ENCODE measurements at regions not wholly inside any gene's neighbourhood (a gene's known extent, or its start where the extent isn't known, plus 50 kb on each side); places are given as distances from the start of the nearest gene placed in this dataset.
A peak's percentile ranks its signal among the peaks of the same experiment; 100 is the strongest.
"Not testable (repeated sequence)": the region's sequence is repeated elsewhere in the genome, so short reads cannot be mapped to it uniquely, and the experiment has no call there.

DNA sequence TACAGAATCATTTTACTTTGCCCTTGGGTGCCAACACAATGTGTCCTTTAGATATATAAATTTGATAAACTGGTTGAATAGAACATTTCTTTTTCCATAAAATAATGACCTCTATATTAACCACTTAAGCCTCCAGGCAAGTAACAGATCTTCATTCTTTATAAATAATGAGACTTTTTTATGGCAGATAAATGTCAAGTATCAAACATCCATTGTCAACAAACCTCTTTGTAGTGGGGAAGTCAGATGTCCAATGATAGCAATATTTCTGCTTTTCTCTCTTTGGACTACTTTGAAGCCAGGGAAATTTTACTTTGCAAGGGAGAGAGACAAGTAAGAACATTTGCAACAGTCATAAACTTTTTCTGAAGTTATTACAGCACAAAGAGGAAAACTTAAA is 841.2 kb downstream of the CDH8 start:
- no peak for DNase-seq (ENCODE audit: low read depth)

DNA sequence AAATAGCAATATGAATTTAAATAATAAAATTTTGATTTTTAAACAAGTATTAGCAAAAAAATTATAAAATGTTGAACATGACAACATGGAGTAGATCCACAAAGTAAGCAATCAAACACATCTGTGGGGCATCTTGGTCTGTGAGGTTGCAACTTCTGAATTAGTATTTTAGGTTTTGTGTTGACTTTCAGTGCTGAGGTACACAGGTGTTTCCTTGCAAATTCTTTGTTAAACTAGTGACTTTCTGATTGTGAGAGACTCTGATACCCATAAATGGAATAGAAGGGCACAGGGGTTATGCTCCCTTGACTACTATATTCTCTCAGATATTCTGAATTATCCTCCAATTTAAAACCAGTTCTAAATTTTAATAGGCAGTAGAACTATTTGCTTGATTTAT is 841.7 kb downstream of the CDH8 start:
- DNase-seq (ENCODE audit: low read depth) = no peak

DNA sequence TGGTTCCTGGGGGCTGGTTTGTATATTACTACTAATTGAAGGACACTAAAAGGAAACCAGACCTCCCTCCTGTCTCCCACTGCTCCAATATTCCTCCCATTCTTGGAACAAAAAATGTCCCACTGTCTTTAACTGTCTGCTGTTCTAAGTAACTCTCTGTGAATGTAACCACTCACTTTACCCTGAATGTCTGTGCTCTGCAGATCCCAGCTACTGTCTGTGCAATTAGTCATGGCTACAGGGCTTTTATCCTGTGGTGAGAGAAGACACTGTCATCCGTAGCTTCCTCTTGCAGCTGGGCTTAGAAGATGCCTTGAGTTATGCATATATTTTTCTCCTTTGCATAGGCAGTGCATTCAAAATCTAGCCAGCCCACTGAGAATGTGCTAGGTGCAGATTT is 853.8 kb downstream of the CDH8 start:
- DNase-seq (ENCODE audit: low read depth) = no peak

DNA sequence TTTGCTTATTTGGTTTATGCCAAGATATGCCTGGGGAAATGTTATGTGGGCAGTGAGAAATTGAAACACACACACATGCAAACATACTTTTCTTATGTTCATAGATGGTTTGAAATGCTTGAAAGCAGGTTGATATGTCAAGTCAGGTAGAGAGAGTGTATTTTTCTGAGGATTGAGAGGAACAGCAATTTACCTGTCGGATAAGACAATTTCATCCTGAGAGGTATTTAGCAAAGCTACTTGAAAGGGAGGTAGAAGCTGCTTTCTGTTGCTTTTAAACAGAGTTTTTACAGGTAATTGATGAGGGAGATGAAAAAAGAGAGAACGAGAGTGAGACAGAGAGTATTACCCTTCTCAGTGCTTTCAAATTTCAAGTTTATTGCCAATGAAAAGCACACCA is 854.3 kb downstream of the CDH8 start:
- no peak for DNase-seq (ENCODE audit: low read depth)

DNA sequence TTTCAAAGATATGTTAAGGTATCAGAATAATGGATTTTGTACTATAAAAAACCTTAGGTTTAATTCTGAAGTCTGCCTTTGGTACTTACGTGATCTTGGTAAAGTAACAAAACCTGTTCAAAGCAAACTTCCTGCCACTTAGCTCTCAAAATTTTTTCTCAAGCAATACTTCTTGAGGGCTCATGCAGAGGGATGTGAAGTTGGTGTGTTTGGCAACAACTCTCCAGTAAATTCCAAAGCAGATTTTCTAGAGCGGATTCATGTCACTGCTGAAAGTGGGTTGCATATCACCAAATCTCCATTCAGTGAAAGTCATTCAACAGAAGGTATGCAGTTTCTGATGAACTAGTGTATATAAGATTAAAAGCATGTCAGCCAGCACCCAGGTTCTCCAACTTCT is 856.7 kb downstream of the CDH8 start:
- DNase-seq (ENCODE audit: low read depth) = no peak

DNA sequence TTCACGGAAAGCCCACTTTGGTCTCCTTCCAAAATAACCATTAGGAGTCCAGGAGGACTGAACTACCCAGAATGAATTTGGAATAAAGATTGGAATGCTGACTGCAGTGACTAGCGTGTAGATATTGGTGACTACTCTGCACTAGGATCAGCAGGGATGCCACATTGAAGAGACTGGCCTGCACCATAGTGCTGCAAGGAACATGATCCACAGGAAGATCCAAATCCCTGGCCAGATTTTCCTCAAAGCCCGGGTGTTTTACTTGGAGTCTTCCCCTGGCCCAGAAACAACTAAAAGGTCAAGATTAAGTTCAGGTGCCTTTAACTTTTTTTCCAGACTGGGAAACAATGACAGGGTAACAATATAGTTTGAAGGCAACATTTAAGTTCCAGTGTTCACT is 870.4 kb downstream of the CDH8 start:
- DNase-seq (ENCODE audit: low read depth) = no peak

DNA sequence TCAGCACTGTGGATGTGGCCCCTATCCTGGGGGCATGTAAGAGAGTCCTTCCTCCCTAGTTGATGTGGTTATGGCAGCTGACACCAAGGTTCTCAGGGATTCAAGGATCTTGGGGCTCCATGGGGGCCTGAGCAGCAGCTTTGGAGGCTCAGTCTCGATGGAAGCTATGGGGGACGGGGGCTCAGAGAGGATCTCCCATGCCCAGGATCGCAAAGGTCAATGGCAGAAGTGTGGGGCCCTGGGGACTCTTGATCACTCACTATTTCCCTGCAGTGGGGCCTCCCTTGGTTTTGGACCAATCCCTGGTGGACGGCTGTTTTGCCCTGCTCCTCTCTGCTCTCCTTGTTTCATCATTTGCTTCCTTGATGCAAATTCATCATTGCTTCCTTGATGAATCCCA is 885.9 kb downstream of the CDH8 start:
- DNase-seq (ENCODE audit: low read depth) = no peak

DNA sequence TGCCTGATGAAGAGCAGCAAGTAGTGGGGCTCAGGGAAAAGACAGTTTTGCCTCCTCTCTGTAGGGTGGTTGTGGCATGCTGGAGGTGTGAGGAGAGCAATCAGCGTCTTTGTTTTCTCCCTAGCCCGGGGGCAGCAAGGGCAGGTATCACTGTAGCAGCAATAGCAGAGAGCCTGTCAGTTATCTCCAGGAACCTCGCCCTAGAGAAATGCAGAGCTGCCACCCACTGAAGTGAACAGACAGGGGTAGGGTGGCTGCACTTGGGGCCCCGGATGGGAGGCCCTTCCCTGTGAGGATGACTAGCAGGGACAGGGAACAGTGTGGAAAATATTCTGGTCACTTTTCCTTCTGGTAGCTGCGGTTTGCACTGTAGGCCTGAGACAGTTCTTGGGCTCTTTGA is 886.5 kb downstream of the CDH8 start:
- no peak for DNase-seq (ENCODE audit: low read depth)

DNA sequence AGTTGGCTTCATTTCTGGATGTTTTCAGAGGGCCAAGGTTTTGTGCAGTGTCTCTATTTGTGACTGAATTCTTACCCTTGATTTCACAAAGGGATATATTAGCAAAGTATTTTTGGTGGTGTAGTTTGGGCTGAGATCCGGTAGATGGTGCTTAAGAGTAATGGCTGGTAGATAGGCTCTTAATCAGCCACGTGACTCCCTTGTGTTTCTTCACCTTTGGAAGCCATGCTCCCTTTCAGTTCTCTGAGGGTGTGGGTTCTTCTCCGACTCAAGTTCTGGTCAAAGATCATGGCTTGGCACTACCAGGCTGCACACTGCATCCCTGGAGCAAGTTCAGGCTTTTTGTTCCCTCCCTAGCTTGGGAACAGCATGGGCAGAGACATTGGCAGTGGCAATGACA is 887.3 kb downstream of the CDH8 start:
- DNase-seq (ENCODE audit: low read depth) = peak; percentile 15

DNA sequence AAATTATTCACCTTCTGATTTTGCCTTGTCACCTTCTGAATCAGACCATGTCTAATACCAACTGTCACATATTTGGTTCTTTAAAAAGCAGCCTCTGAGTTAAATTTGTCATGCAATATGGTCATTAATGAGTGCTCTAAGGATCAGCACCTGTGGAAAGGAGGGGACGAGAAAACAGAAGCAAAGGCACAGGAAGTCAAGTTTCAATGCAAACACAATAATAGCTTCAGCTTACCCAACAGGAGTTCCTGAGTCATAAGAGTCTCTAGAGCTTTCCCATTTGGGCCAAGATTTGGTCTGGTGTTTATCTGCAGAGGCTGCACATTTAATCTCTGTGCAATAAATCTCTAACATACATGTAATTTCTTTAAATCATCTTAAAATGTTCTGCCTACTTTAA is 889.8 kb downstream of the CDH8 start:
- DNase-seq (ENCODE audit: low read depth) = no peak

DNA sequence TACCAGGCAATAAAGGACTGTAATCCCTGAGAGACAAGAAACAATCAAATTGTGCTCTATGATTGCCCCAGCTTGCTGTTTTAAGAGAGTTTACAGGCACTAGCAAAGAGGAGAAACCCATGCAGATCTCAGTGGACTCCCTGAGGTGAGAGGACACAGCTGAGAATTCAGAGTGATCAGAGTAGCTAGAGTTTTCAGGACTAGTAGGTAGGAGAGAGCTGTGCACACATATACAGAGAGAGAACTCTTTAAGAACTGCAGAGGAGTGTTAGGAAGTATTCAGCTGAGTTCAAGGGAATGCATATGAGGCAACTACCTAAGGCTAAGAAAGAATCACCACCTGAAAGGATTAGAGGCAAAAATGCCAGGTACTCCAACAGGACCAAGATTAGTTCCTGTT is 904.8 kb downstream of the CDH8 start:
- no peak for DNase-seq (ENCODE audit: low read depth)

DNA sequence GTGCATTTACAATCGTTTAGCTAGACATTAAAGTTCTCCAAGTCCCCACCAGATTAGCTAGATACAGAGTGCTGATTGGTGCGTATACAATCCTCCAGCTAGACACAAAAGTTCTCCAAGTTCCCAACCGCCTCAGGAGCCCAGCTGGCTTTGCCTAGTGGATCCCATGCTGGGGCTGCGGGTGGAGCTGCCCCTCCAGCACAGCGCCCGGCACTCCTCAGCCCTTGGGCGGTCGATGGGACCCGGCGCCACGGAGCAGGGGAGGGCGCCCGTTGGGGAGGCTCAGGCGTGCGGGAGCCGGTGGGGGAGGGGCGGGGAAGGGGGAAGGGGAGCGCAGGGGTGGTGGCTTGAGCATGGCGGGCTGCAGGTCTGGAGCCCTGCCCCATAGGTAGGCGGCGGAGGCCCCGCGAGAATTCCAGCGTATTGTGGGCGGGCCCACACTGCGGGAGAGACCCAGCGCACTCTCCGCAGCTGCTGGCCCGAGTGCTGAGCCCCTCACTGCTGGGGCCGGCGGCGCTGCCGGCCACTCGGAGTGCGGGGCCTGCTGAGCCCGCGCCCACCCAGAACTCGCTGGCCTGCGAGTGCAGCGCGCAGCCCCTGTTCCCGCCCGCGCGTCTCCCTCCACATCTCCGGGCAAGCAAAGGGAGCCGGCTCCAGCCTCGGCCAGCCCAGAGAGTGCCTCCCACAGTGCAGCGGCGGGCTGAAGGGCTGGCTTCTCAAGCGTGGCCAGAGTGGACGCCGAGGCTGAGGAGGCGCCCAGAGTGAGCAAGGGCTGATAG is 907.5 kb downstream of the CDH8 start:
- DNase-seq (ENCODE audit: low read depth) = no peak

DNA sequence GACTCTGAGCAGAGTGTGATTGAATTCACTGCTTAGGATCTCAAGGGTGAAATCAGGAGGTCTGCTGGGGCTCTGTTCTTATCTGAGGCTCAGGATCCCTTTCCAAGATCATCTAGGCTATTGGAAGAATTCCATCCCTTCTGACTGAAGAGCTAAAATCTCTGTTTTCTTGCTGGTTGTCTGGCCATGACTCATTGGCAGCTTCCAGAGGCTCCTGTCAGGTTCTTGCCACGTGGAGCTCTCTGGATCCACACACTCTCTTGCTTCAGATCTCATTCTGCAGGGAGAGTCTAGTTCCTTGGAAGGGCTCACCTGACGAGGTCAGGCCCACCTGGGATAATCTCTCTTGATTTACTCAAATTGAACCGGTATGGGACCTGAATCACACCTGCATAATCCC is 930.7 kb downstream of the CDH8 start:
- no peak for DNase-seq (ENCODE audit: low read depth)

DNA sequence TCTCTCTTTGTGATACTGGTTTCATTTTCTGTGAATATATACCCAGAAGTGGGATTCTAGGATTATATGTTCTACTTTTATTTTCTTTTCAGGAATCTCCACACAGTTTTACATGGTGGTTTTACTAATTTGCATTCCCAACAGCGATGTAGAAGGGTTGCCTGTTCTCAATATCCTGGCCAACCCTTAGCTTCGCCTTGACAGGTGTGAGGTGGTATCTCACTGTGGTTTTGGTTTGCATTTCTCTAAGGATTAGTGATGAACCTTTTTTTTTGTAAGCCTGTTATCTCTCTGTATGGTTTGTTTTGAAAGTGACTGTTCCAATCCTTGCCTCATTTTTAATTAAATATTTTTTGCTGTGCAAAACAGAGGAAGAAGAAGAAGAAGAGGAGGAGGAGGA is 937.7 kb downstream of the CDH8 start:
- DNase-seq (ENCODE audit: low read depth) = no peak

DNA sequence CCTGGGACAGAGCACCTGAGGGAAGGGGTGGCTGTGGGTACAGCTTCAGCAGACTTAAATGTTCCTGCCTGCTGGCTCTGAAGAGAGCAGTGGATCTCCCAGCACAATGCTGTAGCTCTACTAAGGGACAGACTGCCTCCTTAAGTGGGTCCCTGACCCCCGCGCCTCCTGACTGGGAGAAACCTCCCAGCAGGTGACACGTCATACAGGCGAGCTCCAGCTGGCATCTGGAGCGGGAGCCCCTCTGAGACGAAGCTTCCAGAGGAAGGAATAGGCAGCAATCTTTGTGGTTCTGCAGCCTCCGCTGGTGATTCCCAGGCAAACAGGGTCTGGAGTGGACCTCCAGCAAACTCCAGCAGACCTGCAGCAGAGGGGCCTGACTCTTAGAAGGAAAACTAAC is 944.9 kb downstream of the CDH8 start:
- not testable (repeated sequence) for DNase-seq (ENCODE audit: low read depth)

DNA sequence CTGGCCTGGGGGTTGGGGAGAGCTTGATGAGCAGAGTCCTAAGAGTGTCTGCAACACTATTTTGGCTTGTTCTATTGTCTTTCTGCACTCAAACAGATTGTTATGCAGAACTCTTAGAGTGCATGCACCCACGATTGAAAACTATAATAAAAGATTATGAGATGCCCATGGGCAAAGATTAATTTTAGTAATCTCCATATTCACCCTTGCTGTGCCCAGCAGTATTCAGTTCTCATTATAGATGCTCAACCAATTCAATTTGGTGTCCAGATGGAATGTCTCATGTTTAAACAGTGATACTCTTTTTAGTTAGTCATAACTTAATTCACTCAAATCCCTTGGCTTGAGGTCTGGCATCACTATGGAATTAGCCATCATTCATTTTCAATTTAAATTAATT is 952.5 kb downstream of the CDH8 start:
- DNase-seq (ENCODE audit: low read depth) = no peak

DNA sequence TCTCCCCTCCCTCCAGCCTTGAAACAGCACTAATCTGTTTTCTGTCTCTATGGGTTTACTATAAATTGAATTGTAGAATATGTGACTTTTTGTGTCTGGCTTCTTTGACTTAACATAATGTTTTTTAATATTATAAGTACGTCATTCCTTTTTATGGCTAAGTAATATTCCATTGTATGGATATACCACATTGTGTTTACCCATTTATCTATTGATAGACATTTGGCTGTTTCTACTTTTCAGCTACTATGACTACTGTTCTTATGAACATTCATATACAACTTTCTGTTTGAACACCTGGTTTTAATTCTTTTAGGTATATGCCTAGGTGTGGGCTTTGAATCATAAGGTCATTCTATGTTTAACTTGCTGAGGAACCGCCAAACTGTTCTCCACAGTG is 961.9 kb downstream of the CDH8 start:
- DNase-seq (ENCODE audit: low read depth) = no peak

DNA sequence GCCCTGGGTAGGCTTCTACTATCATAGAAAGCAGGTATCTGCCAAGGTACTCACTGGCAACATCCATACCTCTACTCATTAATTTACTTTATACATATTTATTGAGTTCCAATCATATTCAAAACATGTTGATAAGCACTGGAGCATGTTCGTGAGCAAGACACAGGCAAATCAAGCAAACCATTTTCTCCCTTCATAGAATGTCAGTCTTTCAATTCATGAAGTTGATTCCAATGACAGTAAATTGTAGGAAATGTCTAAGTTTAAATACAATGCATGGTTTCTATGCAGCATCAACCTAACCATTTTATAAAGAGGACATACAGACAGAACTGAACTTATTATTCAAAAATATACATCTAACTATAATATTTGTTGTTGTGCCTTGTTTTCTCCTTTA is 978.6 kb downstream of the CDH8 start:
- no peak for DNase-seq (ENCODE audit: low read depth)

DNA sequence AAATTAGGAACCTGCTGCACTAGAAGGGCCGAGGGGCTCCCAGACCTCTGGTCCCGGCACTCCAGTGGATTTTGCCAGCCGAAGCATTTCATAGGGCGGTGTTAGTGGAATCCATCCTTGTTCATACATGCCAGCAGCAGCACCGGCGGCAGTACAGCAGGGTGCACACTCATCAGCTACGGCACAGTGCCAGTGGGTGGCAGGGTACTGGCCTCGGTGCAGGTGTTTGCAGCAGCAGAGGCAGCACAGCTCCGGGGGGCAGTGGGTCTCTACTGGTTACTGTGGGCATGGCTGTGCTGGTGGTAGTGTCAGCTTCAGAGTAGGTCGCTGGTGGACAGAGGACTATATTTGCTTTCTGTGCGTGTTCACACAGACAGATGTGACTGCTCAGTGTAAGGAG is 985.7 kb downstream of the CDH8 start:
- peak; percentile 4 for DNase-seq (ENCODE audit: low read depth)

DNA sequence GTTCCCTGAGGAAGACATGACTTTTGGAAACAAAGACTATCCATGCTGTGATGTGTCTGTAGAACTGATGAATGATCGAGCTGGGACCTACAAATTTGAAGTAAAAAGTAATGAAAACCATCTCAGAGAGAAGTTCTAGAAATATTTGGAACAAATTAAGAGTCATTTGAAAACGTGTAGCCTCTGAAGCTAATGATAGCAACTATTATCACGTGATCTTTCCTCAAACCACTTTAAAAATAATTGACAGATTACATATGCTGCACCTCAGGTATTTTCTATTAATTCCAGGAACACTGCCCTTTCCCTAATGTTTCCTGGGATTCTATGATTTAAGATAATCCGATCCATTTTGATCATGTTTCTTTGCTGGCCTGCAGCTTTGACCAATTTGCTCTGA is 990.3 kb downstream of the CDH8 start:
- no peak for DNase-seq (ENCODE audit: low read depth)

DNA sequence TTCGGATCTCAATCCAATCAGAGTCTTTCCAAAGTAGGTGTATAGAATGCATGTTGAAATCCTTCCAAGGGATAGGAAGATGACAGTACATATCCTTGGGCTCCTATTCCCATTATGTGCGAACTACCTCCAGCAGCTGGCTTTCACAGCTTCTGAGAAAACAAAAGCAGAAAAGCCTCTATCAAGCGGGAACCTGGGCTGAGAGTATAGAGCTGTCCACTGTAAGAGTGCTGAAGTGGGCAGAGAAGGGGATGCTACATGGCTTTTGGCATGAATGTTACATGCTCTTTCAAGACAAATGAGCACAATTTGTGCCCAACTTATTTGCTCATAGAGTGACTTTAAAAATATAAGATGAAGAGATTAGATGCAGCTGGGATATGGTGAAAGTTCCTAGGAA is 993.5 kb downstream of the CDH8 start:
- DNase-seq (ENCODE audit: low read depth) = peak; percentile 1

DNA sequence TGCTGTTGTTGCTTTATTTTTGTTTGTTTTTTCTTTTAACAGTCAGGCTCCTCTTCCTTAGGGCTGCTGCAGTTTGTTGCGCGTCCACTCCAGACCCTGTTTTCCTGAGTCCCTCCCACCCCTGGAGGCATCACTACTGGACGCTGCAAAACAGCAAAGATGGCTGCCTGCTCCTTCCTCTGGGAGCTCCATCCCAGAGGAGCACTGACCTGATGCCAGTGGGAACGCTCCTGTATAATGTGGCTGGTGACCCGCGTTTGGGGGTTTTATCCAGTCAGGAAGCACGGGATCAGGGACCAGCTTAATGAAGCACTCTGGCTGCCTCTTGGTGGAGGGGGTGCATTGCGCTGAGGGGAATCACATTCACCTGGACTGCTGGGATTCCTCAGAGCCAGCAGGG is 1005.6 kb downstream of the CDH8 start:
- DNase-seq (ENCODE audit: low read depth) = no peak

DNA sequence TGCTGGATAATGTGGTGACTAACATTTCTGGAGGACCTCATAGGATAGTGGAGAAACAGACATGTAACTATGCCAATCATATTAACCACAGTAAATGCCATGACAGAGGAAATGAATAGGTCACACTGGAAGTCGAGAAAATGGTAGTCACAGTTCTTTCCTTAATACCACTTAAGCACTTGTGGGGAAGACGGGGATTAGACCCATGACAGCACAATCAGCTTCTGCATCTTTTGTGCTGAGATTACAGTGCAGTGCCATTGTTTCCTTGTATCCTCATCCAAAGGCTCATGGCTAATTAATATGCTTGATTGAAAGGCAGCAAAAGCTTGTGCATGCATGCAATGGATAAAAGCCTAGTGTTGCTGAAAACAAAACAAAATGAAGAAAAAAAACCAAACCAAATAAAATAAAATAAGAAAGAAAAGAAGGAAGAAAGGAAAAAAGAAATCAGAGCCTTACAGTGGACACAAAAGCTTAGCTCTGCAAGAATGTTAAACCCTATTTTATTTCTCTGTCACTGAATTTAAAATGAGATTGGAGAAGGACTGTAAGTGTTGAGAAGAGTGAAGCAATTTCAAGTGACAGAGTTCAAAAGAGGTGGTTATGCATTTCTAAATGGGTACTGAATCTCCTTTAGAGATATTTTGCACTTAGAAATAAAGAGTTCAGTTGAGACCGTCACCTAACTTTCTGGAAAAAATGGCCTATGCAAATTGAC is 1011.9 kb downstream of the CDH8 start:
- no peak for DNase-seq (ENCODE audit: low read depth)

Measured in HT1080 (cell line).